ENCODE measurements at regions not wholly inside any gene's neighbourhood (a gene's known extent, or its start where the extent isn't known, plus 50 kb on each side); places are given as distances from the start of the nearest gene placed in this dataset.
"Not testable (repeated sequence)": the region's sequence is repeated elsewhere in the genome, so short reads cannot be mapped to it uniquely, and the experiment has no call there.

GRCh38 chr7:15143936-15144335 lies 241.4 kb upstream of the DGKB start:
- no peak for DNase-seq (ENCODE audit: low spot score)

DNA sequence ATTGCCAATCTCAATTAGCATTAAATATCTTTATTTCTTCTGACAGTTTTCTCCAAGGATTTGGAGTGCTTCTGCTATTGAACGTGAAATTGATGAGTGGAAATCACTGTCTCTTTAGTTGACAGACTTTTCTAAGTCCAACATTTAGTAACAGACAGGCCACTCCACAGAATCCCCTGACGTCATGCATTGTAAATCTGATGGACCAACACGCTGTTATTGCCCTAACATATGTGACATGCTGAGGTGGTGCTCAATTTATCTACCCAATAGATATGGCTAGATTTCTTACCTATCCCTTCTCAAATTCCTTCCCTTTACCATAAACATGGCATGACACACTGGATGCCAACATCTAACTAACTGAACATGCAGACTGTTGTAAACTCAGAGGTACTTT lies 240.6 kb upstream of the DGKB start:
- DNase-seq (ENCODE audit: low spot score): no peak

DNA sequence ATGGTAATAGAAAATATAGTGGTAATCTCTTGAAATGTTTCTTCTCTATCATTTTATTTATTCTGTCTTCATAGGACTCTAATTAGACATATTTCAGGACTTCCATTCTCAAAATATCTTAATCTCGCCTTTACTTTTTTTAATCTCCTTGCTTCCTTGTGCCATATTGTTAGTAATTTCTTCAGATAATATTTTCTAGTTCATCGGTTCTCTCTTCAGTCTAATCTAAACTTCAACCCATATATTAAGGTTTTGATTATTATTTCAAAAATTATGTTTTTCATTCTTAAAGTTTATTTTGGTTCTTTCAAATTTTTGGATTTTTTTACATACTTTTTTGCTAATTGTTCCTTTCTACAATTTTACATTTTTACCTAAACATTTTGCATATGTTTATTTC lies 237.9 kb upstream of the DGKB start:
- no peak for DNase-seq (ENCODE audit: low spot score)

DNA sequence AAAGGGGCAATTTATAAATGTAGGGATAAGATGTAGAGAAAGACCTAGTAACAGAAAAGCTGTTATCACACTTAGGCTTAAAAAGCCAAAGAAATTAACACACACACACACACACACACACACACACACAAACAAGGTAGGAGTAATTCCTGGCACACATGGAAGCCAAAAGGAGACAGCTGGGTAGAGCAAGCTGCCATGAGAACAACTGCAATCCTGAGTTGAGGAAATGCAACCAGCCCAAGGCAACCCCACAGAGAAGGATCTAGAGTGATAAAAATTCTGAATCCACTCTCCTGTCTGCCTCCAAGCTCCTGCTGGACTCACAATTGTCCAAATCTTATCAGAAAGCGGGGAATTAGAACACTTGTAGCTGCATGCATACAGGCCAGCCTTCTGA lies 229.1 kb upstream of the DGKB start:
- DNase-seq (ENCODE audit: low spot score): no peak

DNA sequence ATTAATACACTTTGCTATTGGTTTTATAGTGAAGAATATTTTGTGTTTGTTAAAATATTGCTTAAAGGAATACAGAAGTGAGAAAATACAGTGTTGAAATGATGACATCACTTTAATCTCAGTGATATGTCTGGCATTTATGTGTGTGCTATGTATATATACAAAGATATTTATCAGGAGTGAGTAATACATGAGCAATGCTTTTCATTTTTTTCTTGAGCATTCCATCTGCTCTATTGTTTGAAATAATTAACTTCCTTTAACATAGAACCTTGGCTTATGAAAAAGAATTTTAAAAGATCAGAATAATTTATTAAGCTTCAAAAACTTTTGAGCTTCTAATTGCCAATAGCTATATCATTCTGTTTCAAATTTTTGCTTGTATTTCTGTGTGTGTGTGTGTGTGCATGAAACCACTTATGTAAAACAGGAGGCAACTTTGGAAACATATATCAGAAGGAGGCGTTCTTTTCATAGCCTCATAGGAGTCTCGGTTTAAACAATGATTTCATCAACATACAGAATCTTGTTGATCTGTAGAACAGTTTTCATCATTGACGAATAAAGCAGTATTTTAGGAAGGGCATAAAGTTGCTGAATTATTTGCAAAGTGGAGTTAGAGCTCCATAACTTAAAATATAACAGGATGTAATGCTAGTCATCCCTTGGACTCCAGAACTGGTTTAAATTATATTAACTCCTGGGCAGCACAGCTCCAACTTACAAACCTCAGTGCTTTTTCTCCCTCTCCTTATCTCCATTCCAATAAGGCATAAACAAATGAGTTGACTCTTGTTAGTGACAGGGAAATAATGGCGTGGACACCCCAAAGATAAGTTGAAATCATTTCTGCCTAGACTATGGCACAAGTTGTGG lies 228.4 kb upstream of the DGKB start:
- DNase-seq (ENCODE audit: low spot score): no peak

- no peak for DNase-seq (ENCODE audit: low spot score)
Observed at GRCh38 chr7:15128716-15129115, 226.2 kb upstream of the DGKB start.

DNA sequence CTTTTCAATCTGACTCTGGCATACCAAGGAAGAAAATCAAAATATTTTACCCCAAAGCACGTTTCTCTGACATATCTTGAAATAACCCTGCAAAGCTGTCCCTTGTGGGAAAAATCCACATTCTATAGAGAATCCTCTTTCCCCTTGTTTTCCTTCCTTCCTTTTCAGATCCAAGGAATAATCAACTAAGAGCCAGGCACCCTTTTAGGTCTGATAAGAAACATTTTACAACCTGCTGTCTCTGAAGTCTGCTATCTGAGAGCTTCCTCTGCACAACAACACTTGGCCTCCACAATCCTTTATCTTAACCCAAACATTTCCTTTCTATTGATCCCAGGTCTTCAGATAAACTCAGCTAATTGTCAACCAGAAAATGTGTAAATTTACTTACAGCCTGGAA lies 224.1 kb upstream of the DGKB start:
- not testable (repeated sequence) for DNase-seq (ENCODE audit: low spot score)

- DNase-seq (ENCODE audit: low spot score): no peak
Observed at GRCh38 chr7:15123901-15124300, 221.3 kb upstream of the DGKB start.

GRCh38 chr7:15113752-15114151 lies 211.2 kb upstream of the DGKB start:
- no peak for DNase-seq (ENCODE audit: low spot score)

DNA sequence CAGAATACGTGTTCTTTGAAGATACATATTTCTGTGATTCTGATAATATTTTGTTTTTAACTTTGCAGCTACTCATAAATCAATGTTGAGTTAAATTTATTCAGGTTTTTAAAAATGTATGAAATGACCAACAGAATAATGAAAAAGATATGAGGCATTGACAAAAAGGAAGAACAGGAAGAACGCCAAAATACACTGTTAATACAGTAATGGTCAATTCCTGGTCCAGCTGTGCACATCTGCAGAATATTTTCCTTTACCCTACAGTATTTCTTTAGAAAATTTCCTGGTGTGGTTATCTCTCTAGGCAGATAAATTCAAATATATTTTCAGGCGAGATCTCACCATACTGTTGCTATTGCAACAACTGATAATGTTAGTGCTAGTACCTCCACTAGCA lies 203.2 kb upstream of the DGKB start:
- DNase-seq (ENCODE audit: low spot score): no peak

GRCh38 chr7:15104411-15105092 lies 202.0 kb upstream of the DGKB start:
- no peak for DNase-seq (ENCODE audit: low spot score)

- DNase-seq (ENCODE audit: low spot score): no peak
Observed at GRCh38 chr7:15099074-15099473, 196.5 kb upstream of the DGKB start.

- DNase-seq (ENCODE audit: low spot score): no peak
Observed at GRCh38 chr7:15096853-15097252, 194.3 kb upstream of the DGKB start.

DNA sequence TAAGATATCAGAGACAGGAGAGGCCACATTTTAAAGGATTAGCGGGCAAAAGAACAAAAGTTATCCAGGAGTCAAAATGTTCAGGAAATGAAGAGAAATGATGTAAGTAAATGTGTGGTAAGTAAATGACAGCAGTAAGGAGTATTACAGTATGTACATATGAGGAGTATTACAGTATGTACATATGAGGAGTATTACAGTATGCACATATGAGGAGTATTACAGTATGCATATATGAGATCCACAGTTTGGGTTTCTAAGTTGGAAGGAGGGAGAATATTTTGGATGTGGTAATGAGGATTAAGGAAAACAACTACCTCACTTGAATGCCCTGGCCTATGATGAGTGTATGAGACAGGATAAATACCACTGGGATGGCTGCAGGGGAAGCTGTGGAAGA lies 192.4 kb upstream of the DGKB start:
- DNase-seq (ENCODE audit: low spot score): no peak

DNA sequence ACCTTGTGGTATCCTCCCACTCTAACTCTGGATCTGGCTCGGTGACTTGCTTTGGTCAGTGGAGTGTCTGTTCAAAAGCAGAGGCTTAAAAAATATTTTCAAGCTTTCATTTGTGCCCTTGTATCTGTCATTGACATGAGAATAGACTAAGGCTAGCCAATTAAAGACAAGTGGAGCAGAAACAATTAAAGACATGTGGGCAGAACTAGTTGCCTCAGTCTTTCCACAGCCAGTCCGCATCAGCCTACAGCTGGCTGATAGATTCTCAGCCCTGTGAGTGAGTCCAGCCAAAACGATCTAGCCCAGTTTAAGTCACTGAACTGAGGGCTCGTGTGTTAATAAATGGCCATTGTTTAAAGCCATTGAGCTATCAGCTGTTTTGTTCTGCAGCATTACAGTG lies 185.2 kb upstream of the DGKB start:
- DNase-seq (ENCODE audit: low spot score): no peak

DNA sequence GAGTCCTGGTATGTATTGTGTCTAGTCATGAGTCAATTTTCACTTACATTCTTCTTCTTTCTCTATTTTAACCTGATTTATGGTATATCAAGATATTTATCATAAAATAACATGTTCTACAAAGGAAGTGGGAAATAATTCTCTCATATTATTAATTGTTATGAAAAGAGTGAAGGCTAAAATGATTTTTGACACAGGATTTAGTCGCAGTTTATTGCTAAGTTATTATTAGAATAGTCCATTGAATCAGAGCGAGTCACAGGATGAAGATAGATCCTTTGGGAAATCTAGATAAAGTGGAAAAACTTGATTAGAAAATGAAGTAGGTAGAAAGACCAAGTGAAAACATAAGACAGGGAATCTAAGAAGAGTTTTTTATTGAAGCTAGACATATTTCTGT lies 184.3 kb upstream of the DGKB start:
- DNase-seq (ENCODE audit: low spot score): no peak

GRCh38 chr7:15086131-15086611 lies 183.6 kb upstream of the DGKB start:
- DNase-seq (ENCODE audit: low spot score): no peak

DNA sequence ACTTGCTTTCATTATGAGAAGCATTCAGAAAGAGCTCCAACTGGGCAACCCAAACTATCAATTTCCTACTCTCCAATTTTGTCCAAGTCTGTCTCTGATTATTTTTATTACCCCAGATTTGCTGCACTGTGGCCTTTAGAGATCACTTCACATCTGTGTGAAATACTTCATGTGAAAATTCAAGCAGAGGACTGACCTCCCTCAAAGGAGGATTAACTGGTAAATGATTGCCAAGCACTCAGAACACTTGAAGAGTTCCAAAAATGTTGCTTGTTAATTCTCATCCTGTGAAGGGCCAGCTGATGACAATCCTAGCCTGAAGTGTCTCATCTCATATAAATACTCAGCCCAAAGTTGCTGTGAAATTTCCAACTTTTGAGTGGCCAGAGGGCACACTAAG lies 182.8 kb upstream of the DGKB start:
- DNase-seq (ENCODE audit: low spot score): no peak

GRCh38 chr7:15084368-15084767 lies 181.8 kb upstream of the DGKB start:
- DNase-seq (ENCODE audit: low spot score): no peak

DNA sequence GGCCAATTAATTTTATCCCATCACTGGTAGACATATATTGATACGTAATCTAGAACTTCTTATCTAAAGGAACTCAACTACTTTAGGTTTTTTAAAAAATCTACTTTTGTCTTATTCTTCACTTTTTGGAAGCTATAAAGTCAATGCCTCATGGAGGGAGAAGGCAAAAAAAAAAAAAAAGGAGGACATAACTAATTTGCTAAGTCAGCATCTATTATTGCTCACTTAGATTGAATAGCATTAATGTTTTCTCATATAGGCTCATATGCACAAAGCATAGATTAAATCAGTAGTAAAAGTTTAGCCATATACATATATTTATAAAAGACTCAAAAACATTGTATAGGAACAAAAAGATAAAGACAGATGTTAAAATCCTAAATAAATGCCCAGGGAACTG lies 179.3 kb upstream of the DGKB start:
- DNase-seq (ENCODE audit: low spot score): no peak

DNA sequence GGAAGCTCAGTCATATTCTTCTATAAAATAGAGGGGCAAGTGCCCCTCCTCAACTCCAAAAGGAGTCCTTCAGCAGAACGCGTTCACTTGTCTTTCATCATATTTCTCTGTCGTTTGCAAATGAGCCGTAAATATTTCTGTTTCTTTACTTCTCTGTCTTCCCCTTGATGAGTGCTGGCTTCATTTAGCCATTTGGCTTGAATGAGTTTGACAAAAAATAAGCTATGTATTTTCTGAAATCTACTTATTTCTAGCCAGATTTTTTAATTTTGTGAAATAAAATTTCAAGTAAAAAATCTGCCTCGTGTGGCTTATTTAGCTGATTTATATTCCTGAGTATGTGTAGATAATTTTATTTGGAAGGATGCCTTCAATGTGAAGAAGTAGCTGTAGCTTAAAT lies 170.8 kb upstream of the DGKB start:
- DNase-seq (ENCODE audit: low spot score): no peak

GRCh38 chr7:15068324-15068723 lies 165.8 kb upstream of the DGKB start:
- DNase-seq (ENCODE audit: low spot score): no peak

GRCh38 chr7:15057272-15057671 lies 154.7 kb upstream of the DGKB start:
- DNase-seq (ENCODE audit: low spot score): no peak

- not testable (repeated sequence) for DNase-seq (ENCODE audit: low spot score)
Observed at GRCh38 chr7:15054304-15054703, 151.8 kb upstream of the DGKB start.

Data from cerebellar cortex (tissue), 1 donor.